ENCODE measurements at regions not wholly inside any gene's neighbourhood (a gene's known extent, or its start where the extent isn't known, plus 50 kb on each side); places are given as distances from the start of the nearest gene placed in this dataset.

GRCh38 chr4:124902001-124902515 is 189.5 kb upstream of the ANKRD50 start:
- H3K4me1 ChIP-seq: no peaks in the 10 kb centered on the region
- H3K27ac ChIP-seq: no peak overlapping the region
- no peak for DNase-seq (ENCODE audit: low spot score in 2 of 2)
- no peak for TF ChIP-seq CTCF (IDR thresholded peaks at IDR 0.05)
- H3K9me3 ChIP-seq: no peaks in the 10 kb centered on the region
- no peaks in the 10 kb centered on the region for H3K36me3 ChIP-seq
- intact Hi-C loops (cut with DNase I): no loop called here
- H3K4me3 ChIP-seq: no peak overlapping the region
- H3K27me3 ChIP-seq: no peaks in the 10 kb centered on the region

GRCh38 chr4:124899997-124900396 is 187.5 kb upstream of the ANKRD50 start:
- Histone ChIP-seq H3K27ac (no peak overlapping the region), H3K9me3 (no peaks in the 10 kb centered on the region), H3K36me3 (no peaks in the 10 kb centered on the region), H3K4me1 (no peaks in the 10 kb centered on the region), H3K4me3 (no peak overlapping the region), H3K27me3 (no peaks in the 10 kb centered on the region)
- no peak for DNase-seq (ENCODE audit: low spot score in 2 of 2)
- TF ChIP-seq CTCF (IDR thresholded peaks at IDR 0.05): no peak
- intact Hi-C loops (cut with DNase I): no loop called here

- H3K4me1 ChIP-seq: no peaks in the 10 kb centered on the region
- DNase-seq (ENCODE audit: low spot score in 2 of 2): no peak
- H3K9me3 ChIP-seq: no peaks in the 10 kb centered on the region
- H3K4me3 ChIP-seq: no peak overlapping the region
- H3K27me3 ChIP-seq: no peaks in the 10 kb centered on the region
- TF ChIP-seq CTCF (IDR thresholded peaks at IDR 0.05): no peak
- intact Hi-C loops (cut with DNase I): no loop called here
- no peak overlapping the region for H3K27ac ChIP-seq
- no peaks in the 10 kb centered on the region for H3K36me3 ChIP-seq
Measured at GRCh38 chr4:124890522-124890921, 178.0 kb upstream of the ANKRD50 start.

- Histone ChIP-seq H3K27me3 (no peaks in the 10 kb centered on the region), H3K9me3 (no peaks in the 10 kb centered on the region), H3K4me1 (no peaks in the 10 kb centered on the region), H3K36me3 (no peaks in the 10 kb centered on the region), H3K27ac (no peak overlapping the region), H3K4me3 (no peak overlapping the region)
- DNase-seq (ENCODE audit: low spot score in 2 of 2): no peak
- intact Hi-C loops (cut with DNase I): no loop called here
- TF ChIP-seq CTCF (IDR thresholded peaks at IDR 0.05): no peak
Measured at GRCh38 chr4:124887739-124888138, 175.2 kb upstream of the ANKRD50 start.

GRCh38 chr4:124884316-124884715 is 171.8 kb upstream of the ANKRD50 start:
- H3K4me3 ChIP-seq: no peak overlapping the region
- H3K36me3 ChIP-seq: no peaks in the 10 kb centered on the region
- H3K27ac ChIP-seq: no peak overlapping the region
- intact Hi-C loops (cut with DNase I): no loop called here
- H3K9me3 ChIP-seq: no peaks in the 10 kb centered on the region
- no peaks in the 10 kb centered on the region for H3K4me1 ChIP-seq
- H3K27me3 ChIP-seq: no peaks in the 10 kb centered on the region
- no peak for TF ChIP-seq CTCF (IDR thresholded peaks at IDR 0.05)
- no peak for DNase-seq (ENCODE audit: low spot score in 2 of 2)

- Histone ChIP-seq H3K4me3 (no peak overlapping the region), H3K9me3 (no peaks in the 10 kb centered on the region), H3K27ac (no peak overlapping the region), H3K27me3 (no peaks in the 10 kb centered on the region), H3K4me1 (no peaks in the 10 kb centered on the region), H3K36me3 (no peaks in the 10 kb centered on the region)
- intact Hi-C loops (cut with DNase I): no loop called here
- no peak for DNase-seq (ENCODE audit: low spot score in 2 of 2)
- no peak for TF ChIP-seq CTCF (IDR thresholded peaks at IDR 0.05)
Measured at GRCh38 chr4:124883632-124884031, 171.1 kb upstream of the ANKRD50 start.
